Epidermal melanocyte (primary cell): ENCODE measurements at regions not wholly inside any gene's neighbourhood (a gene's known extent, or its start where the extent isn't known, plus 50 kb on each side); places are given as distances from the start of the nearest gene placed in this dataset.
"Not testable (repeated sequence)": the region's sequence is repeated elsewhere in the genome, so short reads cannot be mapped to it uniquely, and the experiment has no call there.

ENCODE experiments used
- DNase-seq: peaks from one replicate; pipeline ENCODE4 v3.0.0; 2011; ENCODE audit warnings: low spot score; ENCODE audit not compliant: insufficient read length

DNA sequence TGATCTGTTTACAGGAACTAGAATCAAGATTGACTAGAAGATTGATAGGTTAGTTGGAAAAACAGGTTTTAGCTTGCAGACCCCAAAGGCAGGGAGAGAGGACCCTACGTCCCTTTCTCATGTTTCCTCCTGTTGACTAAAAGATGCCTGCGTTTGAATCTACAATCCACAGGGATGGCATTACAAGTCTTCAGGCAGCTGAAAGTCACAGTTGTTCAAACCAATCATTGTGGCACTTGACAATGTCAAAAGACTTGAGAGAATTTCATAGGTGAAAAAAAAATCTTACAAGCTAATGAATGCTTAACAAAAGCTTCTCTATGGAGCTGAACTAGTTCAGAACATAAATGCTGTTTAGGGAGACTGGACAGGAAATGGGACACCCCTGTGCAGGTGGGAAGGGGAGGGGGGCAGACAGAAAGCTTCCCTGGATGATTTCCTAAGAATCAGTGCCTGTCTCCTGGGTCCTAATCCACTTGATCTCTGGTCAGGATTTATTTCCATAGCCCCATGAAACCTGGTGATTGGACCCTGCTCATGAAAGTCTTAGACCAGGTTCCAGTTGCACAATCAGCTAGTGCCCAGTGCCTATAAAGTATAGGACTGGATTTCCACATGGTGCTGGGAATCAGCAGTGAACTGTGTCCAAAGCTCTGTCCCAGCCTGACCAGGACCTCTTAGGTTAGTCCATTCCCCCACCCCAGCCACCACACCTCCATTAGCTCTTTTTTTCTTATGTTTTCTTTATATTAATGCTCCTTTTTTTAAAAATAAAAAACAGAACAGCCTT lies 91.6 kb upstream of the BCAR3 start:
- DNase-seq: no peak

DNA sequence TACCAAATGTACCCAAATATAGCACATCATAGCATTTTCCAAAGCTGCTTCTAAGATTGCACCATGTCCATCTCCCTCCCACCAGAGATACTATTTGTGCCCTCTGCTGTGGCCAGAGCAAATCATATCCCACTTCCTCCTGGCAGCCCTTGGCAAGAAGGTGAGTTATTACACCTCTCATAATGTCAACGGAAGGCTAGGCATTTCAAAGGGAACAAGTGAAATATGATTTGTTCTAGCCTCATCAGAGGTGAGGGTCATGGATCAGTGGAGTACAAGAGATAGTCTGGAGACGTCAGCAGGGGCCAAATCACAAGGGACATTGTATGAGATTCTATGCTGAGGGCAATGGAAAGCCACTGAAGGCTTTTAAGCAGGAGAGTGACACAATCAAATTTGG lies 90.2 kb upstream of the BCAR3 start:
- DNase-seq: no peak

DNA sequence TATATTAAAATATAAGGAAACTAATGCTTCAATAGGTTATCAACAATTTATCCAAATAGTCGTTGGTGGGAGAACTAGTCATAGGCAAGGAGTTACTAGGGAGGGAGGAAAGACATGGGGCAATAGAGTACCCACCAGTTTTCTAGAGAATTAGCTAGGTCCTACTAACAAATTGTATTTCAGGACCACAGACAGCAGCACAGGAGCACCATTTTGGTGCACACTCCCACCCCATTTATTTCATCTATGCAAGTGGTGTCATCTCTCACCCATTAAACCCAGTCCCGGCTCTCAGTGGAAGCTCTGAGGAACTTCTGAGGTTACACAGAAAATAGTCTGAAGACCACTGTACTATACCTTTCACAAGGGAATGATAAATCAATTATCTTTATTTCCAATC lies 89.0 kb upstream of the BCAR3 start:
- DNase-seq: no peak

DNA sequence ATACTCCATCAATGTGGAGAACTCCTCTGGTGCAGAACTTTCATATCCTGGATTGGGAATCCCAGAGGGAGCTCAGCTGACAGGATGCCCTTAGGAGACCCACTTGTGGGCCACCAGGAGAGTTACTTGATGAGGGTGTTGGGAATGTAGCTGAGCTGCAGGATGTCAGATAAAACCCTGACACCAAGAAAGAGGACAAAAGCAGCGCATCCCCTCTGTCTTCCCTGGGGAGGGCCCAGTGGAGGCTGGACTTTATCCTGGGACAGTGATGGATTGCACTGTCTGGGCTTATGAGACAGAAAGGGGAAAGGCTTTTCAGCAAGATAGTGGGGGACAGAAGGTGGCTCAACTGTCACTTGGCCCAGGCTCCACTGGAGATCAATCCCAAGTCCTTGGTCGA lies 88.1 kb upstream of the BCAR3 start:
- DNase-seq: no peak

DNA sequence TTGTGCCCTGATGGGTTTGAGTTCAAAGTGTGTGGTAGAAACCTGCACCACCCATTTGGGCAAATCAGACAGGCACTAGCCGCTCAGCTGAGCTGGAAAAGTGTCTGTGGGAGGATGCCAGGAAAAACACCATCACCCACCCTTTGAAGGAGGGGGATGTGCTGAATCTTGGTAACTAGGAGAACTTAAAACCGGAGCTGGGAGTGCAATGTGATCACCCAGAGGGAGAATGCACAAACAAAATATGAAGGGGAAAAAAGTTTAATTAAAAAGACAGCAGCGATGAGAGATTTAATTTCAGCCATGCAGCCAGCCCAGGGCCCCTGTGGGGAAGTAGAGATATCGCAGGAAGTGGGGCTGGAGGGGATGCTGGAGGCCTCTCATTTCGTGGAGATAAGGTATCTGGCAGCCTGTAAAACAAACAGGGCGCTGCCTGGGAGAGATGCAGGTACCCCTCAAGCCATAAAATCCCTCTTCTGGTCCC lies 86.8 kb upstream of the BCAR3 start:
- no peak for DNase-seq

DNA sequence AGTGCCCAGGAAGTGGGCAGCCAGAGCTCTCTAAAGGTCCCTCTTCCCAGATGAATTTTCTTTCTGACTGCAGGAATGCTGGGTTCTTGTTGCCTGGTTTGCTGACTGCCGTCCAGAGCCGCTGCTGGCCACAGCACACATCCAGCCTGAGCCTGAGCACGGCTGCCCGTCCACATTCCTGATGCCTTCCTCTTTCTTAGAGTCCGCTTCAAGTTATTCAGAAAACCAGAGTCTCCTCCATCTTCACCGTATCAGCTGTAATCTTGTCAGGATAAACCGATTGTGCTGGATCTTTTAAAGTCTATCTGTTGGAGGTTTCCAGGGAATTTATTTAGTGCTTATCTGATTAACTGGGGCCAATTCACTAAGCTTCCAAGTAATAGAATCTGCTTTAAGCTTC lies 84.8 kb upstream of the BCAR3 start:
- no peak for DNase-seq

DNA sequence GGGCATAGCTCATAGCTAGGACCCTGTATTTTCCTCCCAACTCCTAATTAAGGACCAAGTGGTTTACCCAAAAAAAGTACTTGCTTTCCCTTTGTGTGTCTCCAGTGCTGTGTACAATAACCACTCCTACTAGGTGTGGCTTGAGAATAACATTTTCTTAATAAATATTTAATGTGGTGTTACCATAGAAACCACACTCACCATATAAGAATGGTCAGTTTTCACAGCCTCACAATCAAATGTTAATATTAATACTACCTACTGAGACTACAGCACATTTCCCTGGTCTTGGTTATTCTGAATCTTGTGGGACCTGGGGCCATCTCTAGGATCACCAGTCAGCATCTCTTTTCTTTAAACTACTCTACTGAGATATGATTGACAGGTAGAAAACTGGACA lies 83.5 kb upstream of the BCAR3 start:
- DNase-seq: no peak

DNA sequence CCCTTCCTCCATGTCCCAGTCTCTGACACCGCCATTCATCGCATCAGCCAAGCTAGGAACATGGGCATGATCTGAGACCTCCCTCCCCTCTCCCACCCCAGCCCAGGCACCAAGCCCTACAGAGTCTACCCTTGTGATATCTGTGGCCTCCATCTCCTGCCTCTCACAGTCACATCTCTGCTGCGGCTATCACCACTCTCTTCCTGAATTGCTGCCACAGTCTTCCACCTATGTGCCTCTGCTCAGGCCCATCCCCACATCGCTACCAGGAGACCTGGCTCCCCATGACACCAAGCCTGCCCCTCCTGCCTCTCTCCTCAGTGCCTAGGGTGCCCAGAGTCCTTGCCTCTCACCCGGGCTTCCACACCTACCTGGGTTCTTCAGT lies 82.7 kb upstream of the BCAR3 start:
- no peak for DNase-seq

DNA sequence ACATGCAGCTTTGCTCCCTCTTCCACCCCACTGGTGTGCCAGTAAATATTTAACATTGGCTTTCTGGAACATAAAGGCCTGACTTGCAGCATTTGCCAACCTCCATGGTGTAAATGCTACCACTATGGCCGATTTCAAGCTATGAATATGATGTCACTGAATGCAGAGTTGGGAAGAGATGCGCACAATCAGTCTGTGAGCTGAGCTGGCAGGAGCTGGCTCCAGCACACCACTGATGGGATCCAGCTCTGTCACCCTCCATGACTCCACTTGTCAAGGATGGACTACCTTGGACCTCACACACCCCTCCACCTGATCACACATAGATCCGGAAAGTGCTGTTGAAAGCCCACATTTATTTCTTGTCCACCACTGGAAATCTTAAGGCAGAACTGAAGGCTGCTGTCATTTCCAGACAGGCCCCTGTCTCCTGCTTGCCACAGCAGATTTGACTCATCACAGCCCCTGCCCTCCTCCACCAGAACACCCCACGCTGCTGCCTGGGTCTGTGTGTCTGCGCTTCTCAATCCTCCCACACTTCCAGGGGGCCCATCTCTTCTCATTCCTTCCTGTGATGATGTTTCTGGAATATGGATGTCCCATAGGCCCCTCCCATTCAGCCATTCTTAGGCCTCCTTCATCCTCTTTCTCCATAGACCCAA lies 82.2 kb upstream of the BCAR3 start:
- no peak for DNase-seq

DNA sequence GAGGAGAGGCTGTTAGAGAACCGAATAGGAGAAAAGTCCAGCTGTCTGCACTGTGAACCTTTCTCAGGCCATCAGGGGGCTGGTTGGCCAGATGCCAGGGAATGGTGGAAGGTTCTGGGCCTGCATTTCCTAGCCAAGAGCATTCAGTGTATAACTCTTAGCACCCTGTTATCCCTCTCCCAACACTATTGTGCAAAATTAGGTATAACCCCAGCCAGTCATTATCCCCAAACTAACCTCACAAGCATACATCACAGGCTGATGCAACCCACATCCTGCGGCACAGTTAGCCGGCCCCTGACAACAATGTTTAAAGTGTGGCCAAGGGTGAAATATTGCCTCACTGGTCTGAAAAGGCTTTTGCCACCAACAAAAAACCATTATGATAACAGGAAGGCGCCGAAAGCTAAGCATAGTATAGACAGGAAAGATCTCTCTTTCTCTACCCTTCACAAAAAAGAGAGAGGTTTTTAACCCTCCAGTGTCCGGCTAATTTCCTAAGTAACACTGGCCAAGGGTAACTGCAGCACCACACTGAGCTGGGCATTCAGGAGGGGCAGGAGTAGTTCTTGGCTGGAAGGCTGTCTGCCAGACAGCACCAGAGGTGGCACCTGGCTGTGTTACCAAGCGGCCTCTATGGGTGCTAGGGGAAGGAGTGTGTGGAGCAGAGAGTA lies 77.3 kb upstream of the BCAR3 start:
- no peak for DNase-seq

DNA sequence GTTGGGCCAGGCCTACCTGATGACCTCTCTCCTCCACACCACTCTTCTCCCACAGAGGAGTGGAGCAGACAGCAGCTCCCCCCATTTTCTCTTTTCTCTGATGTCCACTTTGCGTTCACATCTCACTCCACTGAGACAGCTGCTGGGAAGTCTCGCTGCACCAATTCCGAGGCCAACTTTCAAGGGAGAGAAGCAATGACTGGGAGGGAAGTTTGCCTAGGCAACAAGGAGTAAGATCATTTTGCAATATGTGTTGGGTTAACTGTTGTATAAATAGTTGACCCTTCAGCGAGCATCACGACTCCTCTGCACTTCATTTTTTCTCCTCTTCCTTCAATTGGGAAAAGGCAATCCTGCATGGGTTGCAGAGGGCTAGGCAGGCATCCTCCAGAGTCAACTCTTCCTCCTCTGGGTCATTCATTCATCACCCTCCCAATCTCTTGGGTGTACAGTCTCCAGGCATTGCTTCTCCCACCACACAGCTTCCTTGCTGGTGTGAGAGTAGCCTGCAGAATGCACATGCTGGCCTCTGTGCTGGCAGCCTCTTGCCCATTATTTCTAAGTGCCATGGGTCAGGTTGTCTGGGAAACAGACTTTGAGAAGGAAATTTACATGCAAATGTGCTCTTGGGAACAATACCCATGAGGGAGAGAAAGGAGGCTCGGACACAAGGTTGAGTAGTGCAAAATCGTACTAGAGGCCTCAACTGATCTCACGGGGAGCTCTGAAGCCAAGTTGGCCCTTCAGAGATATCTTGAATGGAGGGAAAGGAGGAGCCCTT lies 75.8 kb upstream of the BCAR3 start:
- DNase-seq: no peak

DNA sequence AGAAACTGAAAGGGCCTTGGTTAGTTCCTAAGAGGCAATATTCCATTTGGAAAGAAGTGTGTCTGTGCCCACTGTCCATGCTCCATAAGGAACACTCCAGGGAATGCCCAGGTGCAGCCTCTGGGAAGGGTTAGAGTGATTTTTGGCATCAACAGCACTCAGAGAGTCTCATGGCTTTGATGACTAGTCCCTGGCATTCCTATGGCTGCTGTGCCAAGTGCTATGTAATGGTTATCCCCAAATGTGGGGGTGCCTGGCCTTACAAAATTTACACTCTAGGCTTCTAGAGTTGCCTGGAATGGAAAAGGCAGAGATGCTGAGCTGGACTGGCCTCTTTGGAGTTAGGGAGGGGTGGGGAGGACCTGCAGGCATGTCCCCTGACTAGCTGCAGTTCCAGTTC lies 75.0 kb upstream of the BCAR3 start:
- no peak for DNase-seq

DNA sequence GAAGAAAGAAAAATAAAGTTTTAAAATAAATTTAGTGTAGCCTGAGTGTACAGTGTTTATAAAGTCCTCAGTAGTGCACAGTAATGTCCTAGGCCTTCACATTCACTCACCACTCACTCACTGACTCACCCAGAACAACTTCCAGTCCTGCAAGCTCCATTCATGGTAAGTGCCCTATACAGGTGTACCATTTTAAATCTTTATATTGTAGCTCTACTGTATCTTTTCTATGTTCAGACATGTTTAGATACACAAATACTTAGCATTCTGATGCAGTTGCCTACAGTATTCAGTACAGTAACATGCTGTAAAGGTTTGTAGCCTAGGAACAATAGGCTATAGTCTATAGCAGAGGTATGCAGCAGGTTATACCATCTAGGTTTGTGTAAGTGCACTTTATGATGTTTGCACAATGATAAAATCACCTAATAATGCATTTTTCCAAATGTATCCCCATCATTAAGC lies 73.6 kb upstream of the BCAR3 start:
- DNase-seq: not testable (repeated sequence)

DNA sequence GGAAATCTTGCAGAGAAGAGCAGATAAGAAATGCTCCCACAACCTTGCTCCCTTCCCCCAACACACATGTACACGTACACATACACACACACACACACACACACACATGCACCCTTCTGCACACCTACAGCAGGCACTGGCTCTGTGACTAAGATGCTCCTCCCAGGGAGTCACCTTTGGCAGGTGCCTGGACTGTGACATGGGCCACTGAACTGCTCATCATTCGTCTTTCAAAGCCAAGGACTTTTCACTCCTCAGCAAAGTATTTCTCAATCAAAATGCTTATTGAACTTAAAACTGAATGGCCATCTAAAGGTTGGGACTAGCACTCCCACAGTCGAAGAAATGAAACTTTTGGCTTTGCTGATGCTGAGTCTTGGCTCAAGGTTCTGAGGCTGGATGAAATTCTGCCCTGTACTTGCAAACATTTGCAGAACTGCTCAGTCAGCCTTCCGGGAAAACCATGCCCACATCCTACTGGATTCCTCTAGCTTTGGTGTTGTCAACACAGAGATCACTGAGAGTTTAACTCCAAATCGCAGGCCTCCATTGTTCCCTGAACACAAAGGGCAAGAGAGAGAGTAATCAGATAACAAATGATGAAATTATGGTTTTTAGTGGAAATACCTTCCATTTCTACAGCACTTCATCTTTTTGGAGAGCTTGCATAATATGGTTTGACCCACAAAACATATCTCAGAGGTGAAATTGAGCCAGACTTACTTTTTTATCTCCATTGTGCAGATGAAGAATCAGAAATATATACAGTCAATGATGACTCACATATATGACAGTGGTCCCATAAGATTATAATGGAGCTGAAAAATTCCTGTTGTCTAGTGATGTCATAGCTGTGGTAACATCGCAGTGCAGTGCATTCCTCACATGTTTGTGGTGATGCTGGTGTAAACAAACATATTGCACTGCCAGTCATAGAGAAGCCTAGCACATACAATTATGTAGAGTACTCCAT lies 72.4 kb upstream of the BCAR3 start:
- DNase-seq: no peak

DNA sequence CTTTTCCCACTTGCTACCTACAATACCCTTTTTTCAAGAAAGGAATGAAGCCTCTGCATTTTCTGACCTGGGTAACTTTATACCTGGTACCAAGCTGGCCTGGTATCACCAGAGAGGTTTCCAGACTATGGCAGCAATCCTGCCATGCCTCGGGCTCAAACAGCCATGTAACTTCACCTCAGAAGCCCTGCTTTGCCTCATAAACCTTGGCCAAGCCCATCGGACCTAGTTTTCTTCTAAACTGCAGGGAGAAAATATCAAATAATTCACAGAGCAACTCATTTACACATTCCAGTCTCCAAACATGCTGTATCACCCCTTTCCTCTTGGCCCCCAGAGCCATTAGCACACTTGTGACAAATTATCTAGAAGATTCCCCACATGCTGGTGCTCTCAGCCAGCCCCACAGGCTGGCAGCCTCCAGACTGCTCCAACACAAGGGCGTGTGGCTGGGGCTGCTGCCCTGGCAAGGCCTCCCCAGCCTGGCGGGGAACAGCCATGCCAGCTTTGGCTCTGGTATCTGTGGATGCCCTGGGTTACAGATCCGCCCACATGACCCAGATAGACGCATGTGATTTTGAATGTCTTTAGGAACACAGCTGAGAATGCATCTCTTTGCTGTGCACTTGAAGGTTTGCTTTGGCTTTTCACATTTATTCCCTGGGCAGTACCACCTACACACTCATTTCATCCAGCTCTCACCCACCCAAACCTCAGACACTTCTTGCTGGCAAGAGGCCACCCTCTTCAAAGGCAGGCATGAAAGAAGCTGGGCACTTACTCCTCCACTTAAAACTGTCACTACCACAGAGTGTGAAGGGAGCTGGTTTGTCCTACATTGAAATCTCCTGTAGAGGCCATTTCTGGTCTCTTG lies 70.0 kb upstream of the BCAR3 start:
- no peak for DNase-seq

DNA sequence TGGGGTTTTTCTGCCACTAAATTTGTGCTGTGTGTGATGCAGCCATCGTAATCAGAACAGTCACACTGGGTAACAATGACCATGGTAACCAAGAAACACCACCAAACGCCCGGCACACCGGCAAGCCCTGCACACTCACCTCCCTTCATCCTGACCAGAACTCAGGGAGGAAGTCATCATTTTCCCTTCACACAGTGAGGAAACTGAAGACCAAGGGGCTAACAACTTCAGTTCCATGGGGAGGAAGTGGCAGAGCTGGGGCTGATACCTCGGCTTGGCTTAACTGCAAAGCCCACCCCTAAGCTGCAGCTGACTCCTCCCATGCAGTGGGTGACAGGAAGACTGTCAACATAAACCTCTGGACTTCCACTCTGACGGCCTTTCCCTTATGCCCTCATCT lies 69.3 kb upstream of the BCAR3 start:
- DNase-seq: no peak

DNA sequence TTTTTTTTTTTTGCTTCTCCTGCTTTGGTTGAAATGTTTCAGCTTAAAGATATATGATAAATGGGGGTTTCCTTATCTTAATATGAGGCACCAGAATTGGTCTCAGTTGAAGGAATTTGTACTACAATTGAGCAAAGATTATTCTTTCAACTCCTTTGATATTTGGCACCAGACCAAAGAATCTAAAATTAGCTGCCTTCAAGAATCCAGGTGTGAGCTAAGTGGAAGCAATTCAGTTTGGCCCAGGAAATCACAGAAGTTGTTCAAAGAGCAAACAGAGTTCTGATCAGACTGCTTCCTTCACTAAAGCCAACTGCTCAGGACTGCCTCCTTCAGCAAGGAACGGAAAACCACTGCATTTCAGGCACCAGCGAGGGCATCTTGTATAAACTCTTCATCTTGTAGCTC lies 68.3 kb upstream of the BCAR3 start:
- no peak for DNase-seq

DNA sequence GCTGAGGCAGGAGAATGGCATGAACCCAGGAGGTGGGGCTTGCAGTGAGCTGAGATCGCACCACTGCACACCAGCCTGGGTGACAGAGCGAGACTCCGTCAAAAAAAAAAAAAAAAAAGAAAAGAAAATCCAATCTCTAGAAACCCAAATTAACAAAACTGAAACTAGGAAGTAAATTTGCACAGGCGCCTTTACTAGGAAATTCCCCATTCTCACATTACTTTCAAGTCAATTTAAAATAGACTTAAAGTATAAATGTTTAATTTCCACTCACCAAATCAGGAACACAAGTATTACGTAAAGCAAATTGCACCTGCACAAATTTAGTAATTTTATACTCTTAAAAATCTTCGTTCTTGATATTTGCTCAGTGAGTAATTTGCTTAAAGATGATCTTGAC lies 67.8 kb upstream of the BCAR3 start:
- no peak for DNase-seq

DNA sequence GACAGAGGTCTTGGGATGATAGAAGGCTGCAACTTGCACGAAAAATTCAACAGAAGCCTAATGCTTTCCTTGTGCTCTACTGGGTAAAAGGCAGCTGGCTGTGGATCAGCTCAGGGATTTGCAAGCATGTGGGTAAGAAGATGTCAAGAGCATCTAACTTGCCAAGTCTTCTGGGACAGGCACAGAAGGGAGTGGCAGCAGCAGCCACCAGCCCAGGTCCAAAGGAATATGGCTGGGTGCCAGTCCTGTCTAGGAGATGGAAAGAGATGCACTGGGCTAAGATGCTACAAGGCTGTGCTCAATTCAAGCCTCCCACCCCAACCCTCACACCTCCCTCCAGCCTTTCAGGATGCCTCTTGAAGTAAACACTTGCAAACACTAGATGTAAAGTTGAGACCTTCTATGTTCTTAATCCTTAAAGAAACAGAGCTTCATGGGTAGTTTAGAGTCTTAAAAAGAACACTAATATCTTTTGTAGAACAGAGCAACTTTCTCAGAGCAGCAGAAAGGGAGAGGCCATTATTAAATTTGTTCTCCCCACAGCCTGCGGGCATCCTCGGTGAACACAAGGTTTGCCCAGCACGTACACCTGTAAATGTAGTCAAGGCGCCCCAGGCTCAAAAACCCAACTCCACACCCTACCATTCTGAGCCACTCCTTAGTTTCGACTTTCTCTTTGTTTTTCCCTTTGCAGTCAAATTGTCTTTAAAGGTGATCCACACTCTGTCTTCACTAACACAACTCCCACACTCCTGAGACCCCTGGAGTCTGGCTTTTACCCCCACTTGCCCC lies 64.6 kb upstream of the BCAR3 start:
- DNase-seq: no peak
